ENCODE measurements at regions not wholly inside any gene's neighbourhood (a gene's known extent, or its start where the extent isn't known, plus 50 kb on each side); places are given as distances from the start of the nearest gene placed in this dataset.

DNA sequence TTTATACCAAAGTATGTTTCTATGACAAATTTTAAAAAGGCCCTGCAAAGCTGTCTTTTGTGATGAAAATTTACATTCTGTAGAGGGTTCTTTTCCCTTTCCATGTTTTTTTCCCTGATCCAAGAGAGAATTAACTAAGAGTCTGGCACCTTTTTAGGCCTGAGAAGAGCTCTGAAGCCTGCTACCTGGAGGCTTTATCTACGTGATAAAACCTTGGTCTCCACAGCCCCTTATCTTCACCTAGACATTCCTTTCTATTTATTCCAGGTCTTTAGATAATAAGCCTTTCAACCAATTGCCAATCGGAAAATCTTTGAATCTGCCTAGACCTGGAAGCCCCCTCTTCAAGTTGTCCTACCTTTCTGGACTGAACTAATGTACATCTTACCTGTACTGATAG lies 774.1 kb upstream of the LRRTM1 start:
- no peak overlapping the region for H3K27ac ChIP-seq
- TF ChIP-seq ZFX (IDR thresholded peaks at IDR 0.05; ENCODE audit: borderline replicate concordance) (no peak), CTCF (IDR thresholded peaks at IDR 0.05) (no peak)

- no peak overlapping the region for H3K27ac ChIP-seq
- no peak for TF ChIP-seq CTCF (IDR thresholded peaks at IDR 0.05)
- TF ChIP-seq ZFX (IDR thresholded peaks at IDR 0.05; ENCODE audit: borderline replicate concordance): no peak
Observed at GRCh38 chr2:81078102-81078501, 773.5 kb upstream of the LRRTM1 start.

DNA sequence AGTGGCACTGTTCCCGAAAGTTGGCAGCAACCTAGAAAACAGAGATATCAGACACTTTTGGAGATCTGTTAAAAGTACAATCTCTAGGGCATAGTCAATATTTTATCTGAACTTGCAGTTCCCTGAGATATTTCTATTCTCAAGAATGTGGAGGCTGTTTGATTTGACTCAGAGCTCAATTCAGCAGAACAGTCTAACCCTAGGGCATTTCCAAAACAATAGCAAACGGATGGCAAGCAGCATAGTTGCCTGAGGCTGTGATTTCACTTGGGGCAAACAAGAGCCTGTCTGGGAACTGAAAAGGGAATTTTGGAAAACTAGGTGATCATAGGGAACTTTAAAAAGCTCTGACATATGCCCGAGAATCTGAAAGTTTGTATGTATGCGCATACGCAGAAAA lies 772.8 kb upstream of the LRRTM1 start:
- H3K27ac ChIP-seq: no peak overlapping the region
- TF ChIP-seq ZFX (IDR thresholded peaks at IDR 0.05; ENCODE audit: borderline replicate concordance) (no peak), CTCF (IDR thresholded peaks at IDR 0.05) (no peak)

DNA sequence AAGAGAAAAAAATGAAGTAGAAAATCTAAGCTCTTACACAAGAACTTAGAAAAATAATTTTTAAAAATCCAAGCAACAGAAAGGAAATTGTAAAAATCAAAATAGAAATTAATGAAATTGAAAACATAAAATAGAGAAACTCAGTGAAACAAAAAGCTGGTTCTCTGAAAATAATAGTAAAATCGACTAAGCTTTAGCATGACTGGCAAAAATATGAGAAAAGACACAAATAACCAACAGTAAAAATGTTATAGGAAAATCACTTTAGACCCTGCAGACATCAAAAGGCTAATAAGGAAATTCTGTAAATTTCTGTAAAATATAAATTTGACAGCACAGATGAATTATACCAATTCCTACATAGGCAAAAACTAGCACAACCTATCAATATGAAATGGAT lies 768.9 kb upstream of the LRRTM1 start:
- H3K27ac ChIP-seq: no peak overlapping the region
- TF ChIP-seq CTCF (IDR thresholded peaks at IDR 0.05): no peak
- no peak for TF ChIP-seq ZFX (IDR thresholded peaks at IDR 0.05; ENCODE audit: borderline replicate concordance)

DNA sequence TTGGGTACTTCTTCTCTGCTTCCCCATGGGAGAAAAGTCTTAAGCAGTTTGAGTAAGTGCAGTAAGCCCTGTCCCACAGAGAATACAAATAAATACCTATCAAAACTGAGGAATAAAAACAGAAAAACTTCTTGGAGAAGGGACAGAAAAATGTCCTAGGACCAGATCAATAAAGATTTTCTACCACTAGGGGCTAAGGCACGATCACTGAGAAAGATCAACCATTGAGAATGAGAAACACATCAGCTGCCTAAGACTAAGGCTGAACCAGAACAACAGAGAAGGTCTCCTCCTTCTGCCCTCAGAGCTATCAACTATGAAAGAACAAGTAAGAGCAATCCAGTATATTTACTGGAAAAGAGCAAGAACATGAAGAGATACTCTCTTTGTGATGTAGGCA lies 763.6 kb upstream of the LRRTM1 start:
- no peak overlapping the region for H3K27ac ChIP-seq
- no peak for TF ChIP-seq ZFX (IDR thresholded peaks at IDR 0.05; ENCODE audit: borderline replicate concordance)

DNA sequence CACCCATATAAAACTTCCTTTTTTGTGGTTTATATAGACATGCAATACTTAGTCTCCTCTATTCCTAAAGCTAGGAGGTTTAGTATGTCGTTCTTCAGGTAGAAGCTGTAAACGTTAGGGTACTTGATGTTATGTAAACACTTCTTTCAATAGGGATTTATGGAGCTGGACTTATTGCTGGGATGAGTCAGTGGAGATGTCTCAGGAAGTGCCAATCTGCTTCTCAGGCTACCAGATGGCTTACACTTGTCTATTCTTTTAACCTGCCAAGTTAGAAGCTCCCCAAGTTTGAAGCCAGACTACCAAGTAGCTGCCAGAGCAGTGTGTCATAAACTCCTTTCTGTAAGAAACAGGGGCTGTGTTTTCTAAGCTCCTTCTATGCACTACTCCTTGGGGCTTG lies 756.5 kb upstream of the LRRTM1 start:
- H3K27ac ChIP-seq: no peak overlapping the region
- no peak for TF ChIP-seq ZFX (IDR thresholded peaks at IDR 0.05; ENCODE audit: borderline replicate concordance)
- TF ChIP-seq CTCF (IDR thresholded peaks at IDR 0.05): no peak

- no peak overlapping the region for H3K27ac ChIP-seq
- TF ChIP-seq ZFX (IDR thresholded peaks at IDR 0.05; ENCODE audit: borderline replicate concordance): no peak
- no peak for TF ChIP-seq CTCF (IDR thresholded peaks at IDR 0.05)
Observed at GRCh38 chr2:81050580-81051095, 746.1 kb upstream of the LRRTM1 start.

DNA sequence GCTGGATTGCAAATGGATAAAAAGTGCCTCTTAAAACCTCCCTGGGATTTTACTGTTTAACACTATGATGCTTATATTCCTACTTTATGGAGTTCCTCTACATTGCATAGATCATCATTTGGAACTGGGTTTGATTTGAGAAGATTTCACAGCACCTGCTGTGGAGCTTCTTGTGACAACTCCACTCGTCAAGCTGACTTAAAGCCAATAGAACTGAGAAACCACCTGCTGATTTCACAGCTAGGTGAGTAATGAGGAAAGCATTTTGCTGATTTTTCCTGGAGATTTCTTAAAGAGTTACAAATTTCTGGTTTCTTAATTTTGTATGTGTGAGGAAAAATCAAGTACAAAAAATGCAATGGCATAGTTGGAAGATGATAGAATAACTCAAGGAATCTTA lies 739.1 kb upstream of the LRRTM1 start:
- H3K27ac ChIP-seq: no peak overlapping the region
- TF ChIP-seq CTCF (IDR thresholded peaks at IDR 0.05) (no peak), ZFX (IDR thresholded peaks at IDR 0.05; ENCODE audit: borderline replicate concordance) (no peak)

All from 22Rv1 (cell line).